ENCODE measurements at regions not wholly inside any gene's neighbourhood (a gene's known extent, or its start where the extent isn't known, plus 50 kb on each side); places are given as distances from the start of the nearest gene placed in this dataset.

GRCh38 chr13:23953860-23954512, 56.7 kb upstream of the C1QTNF9B start:
- Histone ChIP-seq H3K4me1 (no peaks in the 10 kb centered on the region), H3K36me3 (no peaks in the 10 kb centered on the region), H3K27ac (replicated peaks) (no peak overlapping the region), H3K27me3 (ENCODE audit: low read depth) (peaks cover 8% of the 10 kb centered on the region), H3K4me3 (no peak overlapping the region), H3K9me3 (replicated peaks) (no peaks in the 10 kb centered on the region)
- no peak for TF ChIP-seq CTCF (IDR thresholded peaks at IDR 0.05; ENCODE audit: borderline replicate concordance)
- no peak for DNase-seq
- intact Hi-C loops (cut with micrococcal nuclease), result no loop called here

GRCh38 chr13:23955064-23955463, 57.8 kb upstream of the C1QTNF9B start:
- H3K27ac ChIP-seq (replicated peaks), result no peak overlapping the region
- no peak for DNase-seq
- no peak overlapping the region for H3K4me3 ChIP-seq
- intact Hi-C loops (cut with micrococcal nuclease), result no loop called here
- H3K4me1 ChIP-seq, result peaks cover 9% of the 10 kb centered on the region
- peaks cover 8% of the 10 kb centered on the region for H3K27me3 ChIP-seq (ENCODE audit: low read depth)
- TF ChIP-seq CTCF (IDR thresholded peaks at IDR 0.05; ENCODE audit: borderline replicate concordance), result no peak
- H3K9me3 ChIP-seq (replicated peaks), result no peaks in the 10 kb centered on the region
- H3K36me3 ChIP-seq, result no peaks in the 10 kb centered on the region

- no peak overlapping the region for H3K27ac ChIP-seq (replicated peaks)
- H3K27me3 ChIP-seq (ENCODE audit: low read depth), result peaks cover 8% of the 10 kb centered on the region
- intact Hi-C loops (cut with micrococcal nuclease), result no loop called here
- DNase-seq, result no peak
- no peaks in the 10 kb centered on the region for H3K9me3 ChIP-seq (replicated peaks)
- H3K36me3 ChIP-seq, result no peaks in the 10 kb centered on the region
- TF ChIP-seq CTCF (IDR thresholded peaks at IDR 0.05; ENCODE audit: borderline replicate concordance), result no peak
- no peak overlapping the region for H3K4me3 ChIP-seq
- H3K4me1 ChIP-seq, result peaks cover 10% of the 10 kb centered on the region
Observed at GRCh38 chr13:23956106-23956505, 58.8 kb upstream of the C1QTNF9B start.

- H3K4me1 ChIP-seq, result peaks cover 10% of the 10 kb centered on the region
- peaks cover 2% of the 10 kb centered on the region for H3K27me3 ChIP-seq (ENCODE audit: low read depth)
- intact Hi-C loops (cut with micrococcal nuclease), result no loop called here
- DNase-seq, result no peak
- TF ChIP-seq CTCF (IDR thresholded peaks at IDR 0.05; ENCODE audit: borderline replicate concordance), result no peak
- H3K4me3 ChIP-seq, result no peak overlapping the region
- no peak overlapping the region for H3K27ac ChIP-seq (replicated peaks)
- no peaks in the 10 kb centered on the region for H3K9me3 ChIP-seq (replicated peaks)
- no peaks in the 10 kb centered on the region for H3K36me3 ChIP-seq
Observed at GRCh38 chr13:23957981-23958380, 60.7 kb upstream of the C1QTNF9B start.

- Histone ChIP-seq H3K9me3 (replicated peaks) (no peaks in the 10 kb centered on the region), H3K27ac (replicated peaks) (no peak overlapping the region), H3K36me3 (no peaks in the 10 kb centered on the region), H3K4me1 (peaks cover 10% of the 10 kb centered on the region), H3K4me3 (no peak overlapping the region), H3K27me3 (ENCODE audit: low read depth) (no peaks in the 10 kb centered on the region)
- intact Hi-C loops (cut with micrococcal nuclease), result no loop called here
- no peak for DNase-seq
- TF ChIP-seq CTCF (IDR thresholded peaks at IDR 0.05; ENCODE audit: borderline replicate concordance), result no peak
Observed at GRCh38 chr13:23959231-23959862, 62.0 kb upstream of the C1QTNF9B start.

Data from left ventricle myocardium inferior (tissue), 1 donor.